ENCODE measurements at regions not wholly inside any gene's neighbourhood (a gene's known extent, or its start where the extent isn't known, plus 50 kb on each side); places are given as distances from the start of the nearest gene placed in this dataset.

DNA sequence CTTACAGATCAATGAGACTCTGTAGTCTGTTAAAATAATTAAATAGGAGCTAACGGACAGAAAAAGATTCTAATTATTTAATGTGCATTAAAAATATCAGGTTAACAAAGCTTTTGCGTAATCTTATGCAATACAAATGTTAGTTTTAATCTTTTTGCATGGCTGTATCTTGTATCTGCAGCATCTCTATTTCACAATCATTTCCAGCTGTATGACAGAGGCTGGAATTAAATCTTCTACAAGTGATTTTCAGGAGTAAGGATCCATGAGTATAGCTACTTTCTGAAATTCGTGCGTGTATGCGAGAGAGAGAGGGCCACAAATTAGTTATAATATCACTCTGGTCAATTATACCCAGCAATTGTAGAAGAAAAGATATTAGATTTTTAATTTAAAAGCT, 1446.8 kb downstream of the NCAM2 start:
- H3K36me3 ChIP-seq (ENCODE audit: control insufficient read depth in 2 of 2, insufficient read depth in 2 of 2, low read length in 1 of 2) = no peaks in the 10 kb centered on the region
- no peak overlapping the region for H3K4me2 ChIP-seq (ENCODE audit: control insufficient read depth, insufficient read depth)
- no peaks in the 10 kb centered on the region for H4K20me1 ChIP-seq (ENCODE audit: control insufficient read depth, insufficient read depth)
- ATAC-seq (no peak), FAIRE-seq (no peak), DNase-seq (ENCODE audit: low read depth, low spot score) (no peak)
- TF ChIP-seq, protein P1, sequence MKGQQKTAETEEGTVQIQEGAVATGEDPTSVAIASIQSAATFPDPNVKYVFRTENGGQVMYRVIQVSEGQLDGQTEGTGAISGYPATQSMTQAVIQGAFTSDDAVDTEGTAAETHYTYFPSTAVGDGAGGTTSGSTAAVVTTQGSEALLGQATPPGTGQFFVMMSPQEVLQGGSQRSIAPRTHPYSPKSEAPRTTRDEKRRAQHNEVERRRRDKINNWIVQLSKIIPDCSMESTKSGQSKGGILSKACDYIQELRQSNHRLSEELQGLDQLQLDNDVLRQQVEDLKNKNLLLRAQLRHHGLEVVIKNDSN (IDR thresholded peaks at IDR 0.05; ENCODE audit: borderline replicate concordance, extremely low read length, insufficient read depth, low read depth, low read length) = no peak
- TF ChIP-seq ZNF274 (IDR thresholded peaks at IDR 0.05; ENCODE audit: insufficient read depth, insufficient read length) (no peak), POU2F2 (IDR thresholded peaks at IDR 0.05; ENCODE audit: borderline replicate concordance, low read depth, low read length) (no peak), DPF2 (IDR thresholded peaks at IDR 0.05) (no peak), CREM (IDR thresholded peaks at IDR 0.05; ENCODE audit: low read depth) (no peak), ZZZ3 (IDR thresholded peaks at IDR 0.05; ENCODE audit: control insufficient read depth, insufficient read length, low read depth) (no peak)
- no peak overlapping the region for H3K27ac ChIP-seq (ENCODE audit: control insufficient read depth, insufficient read depth)
- H3K9ac ChIP-seq (ENCODE audit: control insufficient read depth, insufficient read depth, low read length) = no peak overlapping the region
- H3K4me1 ChIP-seq (ENCODE audit: control insufficient read depth, insufficient read depth, low read length) = no peaks in the 10 kb centered on the region
- in situ Hi-C loops (cut with MboI) (no loop called here), intact Hi-C loops (cut with micrococcal nuclease; ENCODE audit: unreplicated experiment) (no loop called here)
- ChIA-PET POLR2A (no interaction called here), SMC1A (ENCODE audit: uncharacterized antibody, unreplicated experiment) (no interaction called here), CTCF (no interaction called here), RAD21 (ENCODE audit: unreplicated experiment) (no interaction called here)
- no peaks in the 10 kb centered on the region; the same call in 2 of the 3 replicates for H3K9me3 ChIP-seq (replicated peaks; ENCODE audit: control insufficient read depth, insufficient read depth, low read length)
- no peak overlapping the region for H2AFZ ChIP-seq (ENCODE audit: control insufficient read depth, low read depth, low read length)
- H3K4me3 ChIP-seq = no peak overlapping the region
- BruUV-seq (replicated peaks) = no TSS peak
- no peaks in the 10 kb centered on the region for H3K79me2 ChIP-seq (ENCODE audit: control insufficient read depth, insufficient read depth, low read length)
- H3K27me3 ChIP-seq (replicated peaks in 1 of 2; ENCODE audit: control insufficient read depth in 2 of 2, insufficient read depth in 2 of 2, low read length in 1 of 2) = no peaks in the 10 kb centered on the region
- 72% methylated on average over 4 of the region's 5 CpGs for WGBS (ENCODE audit: insufficient coverage, insufficient replicate concordance, low lambda C conversion rate, missing lambda C conversion rate)

DNA sequence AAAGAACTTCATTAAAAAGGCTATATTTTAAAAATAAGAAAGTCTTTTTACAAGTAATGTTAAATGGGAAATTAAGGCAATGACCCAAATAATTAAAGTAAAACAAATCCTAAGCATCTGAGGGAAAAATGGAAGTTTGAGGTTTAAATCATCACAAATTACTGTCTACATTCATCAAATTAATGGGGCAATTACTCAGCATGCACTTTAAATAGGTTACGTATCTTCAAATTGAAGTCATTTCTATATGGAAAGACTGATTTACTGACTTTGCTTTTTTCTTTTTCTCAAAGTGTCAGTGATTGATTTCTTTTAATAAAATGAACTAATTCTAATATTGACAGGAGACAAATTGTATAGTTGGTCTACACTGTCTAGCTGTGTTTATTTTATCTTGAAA, 1452.3 kb downstream of the NCAM2 start:
- Histone ChIP-seq H3K36me3 (ENCODE audit: control insufficient read depth in 2 of 2, insufficient read depth in 2 of 2, low read length in 1 of 2) (no peaks in the 10 kb centered on the region), H3K9ac (ENCODE audit: control insufficient read depth, insufficient read depth, low read length) (no peak overlapping the region), H3K9me3 (replicated peaks; ENCODE audit: control insufficient read depth, insufficient read depth, low read length) (no peaks in the 10 kb centered on the region), H3K4me2 (ENCODE audit: control insufficient read depth, insufficient read depth) (no peak overlapping the region), H4K20me1 (ENCODE audit: control insufficient read depth, insufficient read depth) (no peaks in the 10 kb centered on the region), H3K79me2 (ENCODE audit: control insufficient read depth, insufficient read depth, low read length) (no peaks in the 10 kb centered on the region), H3K27me3 (replicated peaks in 1 of 2; ENCODE audit: control insufficient read depth in 2 of 2, insufficient read depth in 2 of 2, low read length in 1 of 2) (no peaks in the 10 kb centered on the region), H3K4me1 (ENCODE audit: control insufficient read depth, insufficient read depth, low read length) (no peaks in the 10 kb centered on the region), H2AFZ (ENCODE audit: control insufficient read depth, low read depth, low read length) (no peak overlapping the region), H3K27ac (ENCODE audit: control insufficient read depth, insufficient read depth) (no peak overlapping the region), H3K4me3 (no peak overlapping the region)
- DNase-seq (ENCODE audit: low read depth, low spot score) (no peak), ATAC-seq (no peak), FAIRE-seq (no peak)
- SMC1A ChIA-PET (ENCODE audit: uncharacterized antibody, unreplicated experiment) = no interaction called here
- no TSS peak for BruUV-seq (replicated peaks)
- WGBS (ENCODE audit: insufficient coverage, insufficient replicate concordance, low lambda C conversion rate, missing lambda C conversion rate) = 11% methylated on average over 1 of the region's 1 CpG
- POLR2A ChIA-PET = no interaction called here
- RAD21 ChIA-PET (ENCODE audit: unreplicated experiment) = no interaction called here
- in situ Hi-C loops (cut with MboI) (no loop called here), intact Hi-C loops (cut with micrococcal nuclease; ENCODE audit: unreplicated experiment) (no loop called here)
- CTCF ChIA-PET = no interaction called here
- TF ChIP-seq RAD51 (IDR thresholded peaks at IDR 0.05) = no peak
- TF ChIP-seq IKZF1 (conservative IDR thresholded peaks at IDR 0.05) = no peak
- TF ChIP-seq, protein P2, sequence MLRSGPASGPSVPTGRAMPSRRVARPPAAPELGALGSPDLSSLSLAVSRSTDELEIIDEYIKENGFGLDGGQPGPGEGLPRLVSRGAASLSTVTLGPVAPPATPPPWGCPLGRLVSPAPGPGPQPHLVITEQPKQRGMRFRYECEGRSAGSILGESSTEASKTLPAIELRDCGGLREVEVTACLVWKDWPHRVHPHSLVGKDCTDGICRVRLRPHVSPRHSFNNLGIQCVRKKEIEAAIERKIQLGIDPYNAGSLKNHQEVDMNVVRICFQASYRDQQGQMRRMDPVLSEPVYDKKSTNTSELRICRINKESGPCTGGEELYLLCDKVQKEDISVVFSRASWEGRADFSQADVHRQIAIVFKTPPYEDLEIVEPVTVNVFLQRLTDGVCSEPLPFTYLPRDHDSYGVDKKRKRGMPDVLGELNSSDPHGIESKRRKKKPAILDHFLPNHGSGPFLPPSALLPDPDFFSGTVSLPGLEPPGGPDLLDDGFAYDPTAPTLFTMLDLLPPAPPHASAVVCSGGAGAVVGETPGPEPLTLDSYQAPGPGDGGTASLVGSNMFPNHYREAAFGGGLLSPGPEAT (IDR thresholded peaks at IDR 0.05; ENCODE audit: low read depth) = no peak
- TF ChIP-seq, protein P3, sequence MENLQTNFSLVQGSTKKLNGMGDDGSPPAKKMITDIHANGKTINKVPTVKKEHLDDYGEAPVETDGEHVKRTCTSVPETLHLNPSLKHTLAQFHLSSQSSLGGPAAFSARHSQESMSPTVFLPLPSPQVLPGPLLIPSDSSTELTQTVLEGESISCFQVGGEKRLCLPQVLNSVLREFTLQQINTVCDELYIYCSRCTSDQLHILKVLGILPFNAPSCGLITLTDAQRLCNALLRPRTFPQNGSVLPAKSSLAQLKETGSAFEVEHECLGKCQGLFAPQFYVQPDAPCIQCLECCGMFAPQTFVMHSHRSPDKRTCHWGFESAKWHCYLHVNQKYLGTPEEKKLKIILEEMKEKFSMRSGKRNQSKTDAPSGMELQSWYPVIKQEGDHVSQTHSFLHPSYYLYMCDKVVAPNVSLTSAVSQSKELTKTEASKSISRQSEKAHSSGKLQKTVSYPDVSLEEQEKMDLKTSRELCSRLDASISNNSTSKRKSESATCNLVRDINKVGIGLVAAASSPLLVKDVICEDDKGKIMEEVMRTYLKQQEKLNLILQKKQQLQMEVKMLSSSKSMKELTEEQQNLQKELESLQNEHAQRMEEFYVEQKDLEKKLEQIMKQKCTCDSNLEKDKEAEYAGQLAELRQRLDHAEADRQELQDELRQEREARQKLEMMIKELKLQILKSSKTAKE (IDR thresholded peaks at IDR 0.05; ENCODE audit: low read depth, poor library complexity, severe bottlenecking) = no peak
- TF ChIP-seq CBFB (IDR thresholded peaks at IDR 0.05; ENCODE audit: low read depth) = no peak
- TF ChIP-seq LARP7 (IDR thresholded peaks at IDR 0.05) = no peak
- no peak for TF ChIP-seq ZNF207 (IDR thresholded peaks at IDR 0.05; ENCODE audit: borderline replicate concordance)
- no peak for TF ChIP-seq GABPA (IDR thresholded peaks at IDR 0.05; ENCODE audit: low read depth)
- TF ChIP-seq SREBF1 (IDR thresholded peaks at IDR 0.05; ENCODE audit: low read length) = no peak
- TF ChIP-seq PAX8 (IDR thresholded peaks at IDR 0.05) = no peak
- no peak for TF ChIP-seq CBX5 (IDR thresholded peaks at IDR 0.05; ENCODE audit: low read depth)
